Nephron progenitor cell (in vitro differentiated cells): ENCODE measurements at regions not wholly inside any gene's neighbourhood (a gene's known extent, or its start where the extent isn't known, plus 50 kb on each side); places are given as distances from the start of the nearest gene placed in this dataset.

ENCODE experiments used
- DNase-seq: peaks from one replicate; pipeline ENCODE4 v3.0.0; 2021
- H3K27ac Mint-ChIP-seq: 2 replicates; pipeline ENCODE4 v1.8.0; 2021; ENCODE audit warnings: mild to moderate bottlenecking, moderate library complexity, mixed read lengths
- H3K27me3 Mint-ChIP-seq: 2 replicates; pipeline ENCODE4 v1.8.0; 2021; ENCODE audit warnings: mild to moderate bottlenecking, low read depth, mixed read lengths; ENCODE audit not compliant: poor library complexity
- H3K36me3 Mint-ChIP-seq: 2 replicates; pipeline ENCODE4 v1.8.0; 2021; ENCODE audit warnings: low read depth, mixed read lengths
- H3K4me1 Mint-ChIP-seq: 2 replicates; pipeline ENCODE4 v1.8.0; 2021; ENCODE audit warnings: mixed read lengths
- H3K4me3 Mint-ChIP-seq: 2 replicates; pipeline ENCODE4 v1.8.0; 2021; ENCODE audit warnings: mild to moderate bottlenecking, moderate library complexity, mixed read lengths
- H3K9me3 Mint-ChIP-seq: 2 replicates; pipeline ENCODE4 v1.8.0; 2021; ENCODE audit warnings: mild to moderate bottlenecking, moderate library complexity, mixed read lengths
- TF ChIP-seq, protein P1 (sequence below): fragments of 200-600 bp; sonication (generic); IDR thresholded peaks from 2 replicates; pipeline ENCODE4 v1.5.0; 2021; ENCODE audit warnings: antibody characterized with exemption

DNA sequence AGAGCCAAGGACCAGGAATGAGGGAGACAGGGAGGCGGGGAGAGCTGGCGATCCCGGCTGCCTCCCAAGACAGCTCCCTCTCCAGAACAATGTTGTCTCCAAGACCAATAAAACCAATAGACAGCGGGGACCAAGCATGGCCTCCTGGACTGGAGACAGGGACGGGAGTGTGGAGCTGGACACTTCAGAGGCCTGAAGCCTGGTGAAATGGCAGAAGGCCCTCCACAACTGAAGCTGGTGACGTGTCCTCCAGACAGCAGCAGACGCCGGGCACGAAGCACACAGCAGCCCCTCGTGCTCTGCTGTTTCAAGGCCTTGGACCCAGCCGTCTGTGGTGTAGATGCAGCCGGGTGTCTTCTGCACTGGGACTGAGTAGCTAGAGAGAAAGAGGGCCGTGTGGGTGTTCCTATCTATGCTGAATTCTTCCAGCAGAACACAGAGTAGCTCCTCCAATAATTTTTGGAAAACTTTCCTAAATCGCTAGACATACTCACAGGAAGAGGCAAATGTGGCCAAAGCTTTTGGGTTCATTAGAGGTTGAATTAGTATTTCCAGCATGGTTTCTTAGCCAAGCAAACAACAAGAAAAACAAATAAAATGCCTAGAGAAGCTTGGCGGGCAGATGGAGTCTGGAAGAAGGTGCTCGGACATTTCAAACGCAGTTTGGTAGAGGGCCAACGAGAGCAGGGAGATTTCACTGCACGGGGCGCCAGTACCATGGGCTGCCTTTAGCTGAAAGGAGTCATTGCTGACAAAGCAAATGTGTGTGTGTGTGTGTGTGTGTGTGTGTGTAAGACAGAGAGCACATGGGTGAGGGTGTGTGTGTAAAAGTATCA, 570.4 kb downstream of the TCERG1L start:
- DNase-seq: no peak
- Mint-ChIP-seq H3K4me3 (no peak overlapping the region), H3K27ac (no peak overlapping the region), H3K9me3 (no peaks in the 10 kb centered on the region), H3K36me3 (no peaks in the 10 kb centered on the region), H3K4me1 (peaks cover 20% of the 10 kb centered on the region), H3K27me3 (peaks cover 27% of the 10 kb centered on the region)
- TF ChIP-seq, protein P1, sequence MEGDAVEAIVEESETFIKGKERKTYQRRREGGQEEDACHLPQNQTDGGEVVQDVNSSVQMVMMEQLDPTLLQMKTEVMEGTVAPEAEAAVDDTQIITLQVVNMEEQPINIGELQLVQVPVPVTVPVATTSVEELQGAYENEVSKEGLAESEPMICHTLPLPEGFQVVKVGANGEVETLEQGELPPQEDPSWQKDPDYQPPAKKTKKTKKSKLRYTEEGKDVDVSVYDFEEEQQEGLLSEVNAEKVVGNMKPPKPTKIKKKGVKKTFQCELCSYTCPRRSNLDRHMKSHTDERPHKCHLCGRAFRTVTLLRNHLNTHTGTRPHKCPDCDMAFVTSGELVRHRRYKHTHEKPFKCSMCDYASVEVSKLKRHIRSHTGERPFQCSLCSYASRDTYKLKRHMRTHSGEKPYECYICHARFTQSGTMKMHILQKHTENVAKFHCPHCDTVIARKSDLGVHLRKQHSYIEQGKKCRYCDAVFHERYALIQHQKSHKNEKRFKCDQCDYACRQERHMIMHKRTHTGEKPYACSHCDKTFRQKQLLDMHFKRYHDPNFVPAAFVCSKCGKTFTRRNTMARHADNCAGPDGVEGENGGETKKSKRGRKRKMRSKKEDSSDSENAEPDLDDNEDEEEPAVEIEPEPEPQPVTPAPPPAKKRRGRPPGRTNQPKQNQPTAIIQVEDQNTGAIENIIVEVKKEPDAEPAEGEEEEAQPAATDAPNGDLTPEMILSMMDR: no peak

DNA sequence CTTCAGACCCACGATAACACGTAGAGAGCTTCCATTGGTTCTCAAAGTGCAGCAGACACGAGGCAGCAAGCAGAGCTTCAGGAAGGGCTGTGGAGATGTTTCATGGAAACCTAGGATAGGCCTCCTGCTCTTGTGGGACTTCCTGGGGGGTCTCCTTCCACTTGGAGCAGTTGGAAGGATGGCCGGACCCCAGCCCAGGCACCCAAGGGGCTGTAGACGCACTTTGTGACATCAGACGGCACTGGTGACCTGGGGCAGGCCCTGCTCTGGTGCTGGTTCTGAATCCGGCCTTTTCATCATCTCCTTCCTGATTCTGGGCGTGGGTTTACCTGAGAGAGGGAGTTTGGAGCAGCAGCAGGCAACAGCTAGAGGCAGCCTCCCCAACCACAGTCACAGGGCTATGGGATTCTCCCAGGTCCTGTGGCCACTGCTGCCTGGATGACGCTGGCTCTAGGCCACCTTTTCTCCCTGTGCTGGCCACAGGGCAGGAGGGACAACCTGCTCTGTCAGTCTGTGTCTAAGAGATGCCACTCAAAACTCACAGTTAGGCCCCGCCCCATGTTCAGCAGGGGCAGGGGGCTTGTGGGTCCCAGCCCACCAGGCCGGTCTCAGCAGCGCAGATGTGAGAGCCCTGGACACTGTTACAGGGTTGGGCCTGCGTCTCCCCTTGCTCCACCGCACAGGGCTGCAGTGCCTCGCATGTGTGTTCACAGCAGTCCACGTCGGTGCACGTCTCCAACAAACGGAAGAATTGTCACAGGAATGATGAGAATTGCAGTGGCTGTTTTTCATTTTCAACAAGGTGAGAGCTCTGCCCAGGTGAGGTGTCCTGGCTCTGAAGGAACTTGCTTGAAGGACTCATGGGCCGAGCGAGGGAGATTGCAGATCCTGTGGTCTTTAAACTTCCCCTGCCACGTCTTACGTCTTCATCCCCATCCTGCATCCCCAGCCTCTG, 569.3 kb downstream of the TCERG1L start:
- TF ChIP-seq, protein P1: no peak
- Mint-ChIP-seq H3K9me3 (no peaks in the 10 kb centered on the region), H3K27ac (no peak overlapping the region), H3K36me3 (no peaks in the 10 kb centered on the region), H3K4me3 (no peak overlapping the region), H3K4me1 (peaks cover 31% of the 10 kb centered on the region), H3K27me3 (peaks cover 27% of the 10 kb centered on the region)
- DNase-seq: no peak

DNA sequence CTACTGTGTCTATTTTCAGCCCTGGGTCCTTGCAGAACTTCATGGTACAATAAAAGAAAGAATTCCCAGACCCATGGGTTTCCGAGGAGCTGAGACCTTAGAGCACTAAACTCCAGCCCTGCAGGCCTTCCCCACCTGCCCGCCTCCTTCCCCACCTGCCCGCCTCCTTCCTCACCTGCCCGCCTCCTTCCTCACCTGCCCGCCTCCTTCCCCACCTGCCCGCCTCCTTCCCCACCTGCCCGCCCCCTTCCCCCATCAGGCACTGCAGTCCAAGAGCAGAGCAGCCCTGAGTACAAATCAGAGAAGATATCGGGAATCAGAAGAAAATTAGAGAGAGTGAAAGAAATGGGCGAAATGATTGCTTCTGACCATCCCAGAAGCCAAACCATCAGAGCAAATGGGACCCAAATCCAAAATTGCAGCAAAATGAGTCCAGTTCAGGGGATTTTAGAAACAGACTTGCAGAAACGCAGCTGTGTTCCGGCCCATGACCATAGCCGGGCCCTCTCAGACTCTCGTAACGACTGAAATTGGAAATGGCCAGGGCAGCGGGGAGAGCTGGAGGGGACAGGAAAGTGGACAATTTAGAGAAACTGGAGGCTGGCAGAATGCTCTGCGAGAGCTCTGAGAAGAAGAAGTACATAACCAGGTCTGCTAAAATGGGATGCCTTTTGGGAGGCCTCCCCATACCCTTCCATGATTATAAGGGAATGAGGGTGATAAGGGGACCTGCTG, 568.4 kb downstream of the TCERG1L start:
- Mint-ChIP-seq H3K4me3 (no peak overlapping the region), H3K27ac (no peak overlapping the region), H3K9me3 (no peaks in the 10 kb centered on the region), H3K27me3 (peaks cover 24% of the 10 kb centered on the region), H3K4me1 (peaks cover 40% of the 10 kb centered on the region), H3K36me3 (no peaks in the 10 kb centered on the region)
- TF ChIP-seq, protein P1: no peak
- DNase-seq: no peak

DNA sequence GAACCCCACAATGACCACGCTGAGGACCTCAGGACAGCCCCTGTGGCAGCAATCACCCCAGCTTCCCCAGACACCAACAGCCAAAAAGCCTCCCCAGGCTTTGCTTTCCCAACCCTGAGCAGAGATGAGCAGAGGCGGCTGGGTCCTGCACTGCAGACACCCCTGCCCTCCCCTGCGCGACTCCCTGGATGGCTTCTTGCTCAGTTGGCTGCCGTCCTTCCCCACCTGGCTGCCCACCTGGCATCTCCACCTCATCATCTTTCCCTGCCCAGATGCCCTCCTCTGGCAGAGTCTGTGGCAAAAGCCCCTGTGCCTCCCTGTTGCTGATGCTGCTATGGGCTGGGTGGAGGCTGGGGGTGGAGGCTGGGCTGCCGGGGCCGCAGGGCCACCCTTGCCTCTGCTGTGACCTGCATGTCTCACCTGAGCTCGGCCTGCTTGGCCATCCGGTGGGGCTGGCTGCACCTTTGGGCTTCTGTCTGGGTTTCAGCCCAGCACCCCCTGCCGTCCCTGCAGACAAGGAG, 567.7 kb downstream of the TCERG1L start:
- TF ChIP-seq, protein P1: no peak
- H3K27me3 Mint-ChIP-seq: peaks cover 21% of the 10 kb centered on the region

DNA sequence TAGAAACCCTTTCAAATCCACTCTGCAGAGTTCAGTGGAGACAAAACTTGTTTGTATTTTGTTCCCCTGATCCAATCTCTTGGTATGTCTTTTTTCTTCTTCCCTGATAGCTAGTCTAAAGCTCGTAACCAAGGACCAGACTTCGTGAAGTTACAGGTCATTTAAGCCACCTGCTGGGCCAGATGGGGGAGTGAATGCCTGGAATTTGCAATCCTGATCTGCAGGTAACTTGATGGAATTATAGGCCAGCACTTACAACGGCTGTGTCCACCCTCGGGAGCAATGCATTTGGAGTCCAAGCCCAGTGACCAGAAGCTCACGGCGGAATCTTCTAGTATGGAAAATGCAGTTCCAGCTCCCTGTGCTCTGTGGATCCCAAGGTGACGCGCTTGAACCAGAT, 566.9 kb downstream of the TCERG1L start:
- TF ChIP-seq, protein P1: no peak
- Mint-ChIP-seq H3K4me1 (peaks cover 53% of the 10 kb centered on the region), H3K9me3 (no peaks in the 10 kb centered on the region), H3K27me3 (peaks cover 20% of the 10 kb centered on the region), H3K27ac (no peak overlapping the region), H3K36me3 (no peaks in the 10 kb centered on the region), H3K4me3 (no peak overlapping the region)
- DNase-seq: no peak

More for the DNA sequence above, 567.7 kb downstream of the TCERG1L start:
- Mint-ChIP-seq H3K9me3 (no peaks in the 10 kb centered on the region), H3K27ac (no peak overlapping the region), H3K4me3 (no peak overlapping the region), H3K36me3 (no peaks in the 10 kb centered on the region), H3K4me1 (peaks cover 47% of the 10 kb centered on the region)
- DNase-seq: no peak
